K562 (cell line): ENCODE measurements at regions not wholly inside any gene's neighbourhood (a gene's known extent, or its start where the extent isn't known, plus 50 kb on each side); places are given as distances from the start of the nearest gene placed in this dataset.

ENCODE experiments used
- CEBPG ChIP-seq, 3 experiments: fragments of 200-800 bp in 1 of 3; sonication (Bioruptor generic) in 1 of 3; sonication (generic) in 1 of 3; formaldehyde crosslinking in 1 of 3; IDR thresholded peaks in 2 of 3; conservative IDR thresholded peaks in 1 of 3; 2 replicates each; pipeline versions ENCODE4 v1.6.1 to v1.8.0; 2016 to 2022; ENCODE audit warnings: missing compliant biosample characterization in 2 of 3, missing genetic modification characterization in 2 of 3, mild to moderate bottlenecking in 1 of 3, missing genetic modification reagents in 1 of 3
- CTCFL ChIP-seq: IDR thresholded peaks from 2 replicates; pipeline ENCODE4 v1.6.1; 2011; ENCODE audit warnings: borderline replicate concordance, low read depth, mild to moderate bottlenecking, moderate library complexity, low read length; ENCODE audit not compliant: insufficient read depth, poor library complexity, severe bottlenecking
- DDX20 ChIP-seq: fragments of 450-650 bp; IDR thresholded peaks from 2 replicates; pipeline ENCODE4 v1.6.1; 2016; ENCODE audit warnings: missing genetic modification characterization, low read depth, mild to moderate bottlenecking, missing compliant biosample characterization, moderate library complexity
- ELK1 ChIP-seq: sonication (generic); formaldehyde crosslinking; IDR thresholded peaks from 2 replicates; pipeline ENCODE4 v1.8.1; 2022; ENCODE audit warnings: missing genetic modification reagents
- ESRRA ChIP-seq: fragments of 450-650 bp; IDR thresholded peaks from 2 replicates; pipeline ENCODE4 v1.6.1; 2014; ENCODE audit warnings: low read depth, mild to moderate bottlenecking, moderate library complexity, borderline replicate concordance
- FOSL1 ChIP-seq: fragments of 200-800 bp; sonication (Bioruptor generic); conservative IDR thresholded peaks from 2 replicates; pipeline ENCODE4 v1.6.1; 2016; ENCODE audit warnings: missing genetic modification characterization, missing compliant biosample characterization
- HDGF ChIP-seq: fragments of 450-650 bp; IDR thresholded peaks from 2 replicates; pipeline ENCODE4 v1.6.1; 2016
- HES1 ChIP-seq: fragments of 450-650 bp; IDR thresholded peaks from 2 replicates; pipeline ENCODE4 v1.6.1; 2016; ENCODE audit warnings: low read depth, mild to moderate bottlenecking, moderate library complexity
- HIVEP1 ChIP-seq: fragments of 250-450 bp; sonication (Bioruptor Pico); IDR thresholded peaks from 2 replicates; pipeline ENCODE4 v1.4.0; 2020; ENCODE audit warnings: mild to moderate bottlenecking
- MYC ChIP-seq, 2 experiments: fragments of 250-450 bp in 1 of 2; sonication (Bioruptor Pico) in 1 of 2; IDR thresholded peaks; 2 replicates each; pipeline versions ENCODE4 v1.5.1 to v1.6.1; 2012 to 2021; ENCODE audit warnings: low read depth in 2 of 2, borderline replicate concordance in 1 of 2, improper control_type of control experiment in 1 of 2, low read length in 1 of 2, mild to moderate bottlenecking in 1 of 2, moderate library complexity in 1 of 2
- PML ChIP-seq: IDR thresholded peaks from 2 replicates; pipeline ENCODE4 v1.6.1; 2012; ENCODE audit warnings: low read length, inconsistent platforms
- RUNX1 ChIP-seq: sonication (generic); IDR thresholded peaks from 2 replicates; pipeline ENCODE4 v1.6.1; 2016; ENCODE audit warnings: antibody characterized with exemption, low read depth
- SNIP1 ChIP-seq: fragments of 450-650 bp; IDR thresholded peaks from 2 replicates; pipeline ENCODE4 v1.7.1; 2017; ENCODE audit warnings: low read depth, mild to moderate bottlenecking
- SPI1 ChIP-seq: IDR thresholded peaks from 2 replicates; pipeline ENCODE4 v1.6.1; 2011; ENCODE audit warnings: low read depth, low read length, control low read depth, borderline replicate concordance
- TAF9B ChIP-seq: fragments of 450-650 bp; IDR thresholded peaks from 2 replicates; pipeline ENCODE4 v1.6.1; 2018; ENCODE audit warnings: mild to moderate bottlenecking; ENCODE audit not compliant: partially characterized antibody
- TBP ChIP-seq: optimal IDR thresholded peaks from 2 replicates; pipeline ENCODE3; 2011; ENCODE audit warnings: low read depth, low read length, improper control_type of control experiment
- TSHZ1 ChIP-seq: fragments of 250-450 bp; sonication (Bioruptor Pico); IDR thresholded peaks from 2 replicates; pipeline ENCODE4 v1.4.0; 2020; ENCODE audit warnings: mild to moderate bottlenecking, moderate library complexity
- ZC3H4 ChIP-seq: sonication (generic); formaldehyde crosslinking; IDR thresholded peaks from 2 replicates; pipeline ENCODE4 v1.9.0; 2021; ENCODE audit warnings: missing genetic modification reagents, borderline replicate concordance
- ZNF696 ChIP-seq: fragments of 250-450 bp; sonication (Bioruptor Pico); conservative IDR thresholded peaks from 2 replicates; pipeline ENCODE4 v1.4.0; 2020; ENCODE audit warnings: mild to moderate bottlenecking, moderate library complexity

GRCh38 chr22:22976033-22976922 lies 88.7 kb downstream of the IGLL5 start (continued):
- TF ChIP-seq ELK1 (CRISPR knock-in tag) = 0 out of 2 replicates have a peak, but pooled peaks have one; percentile 42
- no peak for TF ChIP-seq PML
- peak; percentile 17; the same call in 1 of the 2 replicates for TF ChIP-seq CEBPG (CRISPR knock-in tag; IDR thresholded peaks at IDR 0.05)
- TF ChIP-seq CEBPG (tag; conservative IDR thresholded peaks at IDR 0.05 in 1 of 2, IDR thresholded peaks at IDR 0.05 in 1 of 2) = no peak
- no peak for TF ChIP-seq HES1
- 0 out of 2 replicates have a peak, but pooled peaks have one; percentile 14 for TF ChIP-seq RUNX1
- no peak for TF ChIP-seq MYC (IDR thresholded peaks at IDR 0.05; ENCODE audit: low read depth, low read length)
- no peak for TF ChIP-seq MYC (CRISPR knock-in tag; IDR thresholded peaks at IDR 0.05; ENCODE audit: borderline replicate concordance, low read depth)
- TF ChIP-seq DDX20 (tag) = no peak
- TF ChIP-seq ESRRA = no peak
- no peak for TF ChIP-seq HIVEP1 (CRISPR knock-in tag)
- no peak for TF ChIP-seq SNIP1
- peak; percentile 87; the same call in 1 of the 2 replicates for TF ChIP-seq ZC3H4
- no peak for TF ChIP-seq HDGF
- no peak for TF ChIP-seq FOSL1 (tag)
- TF ChIP-seq ZNF696 = no peak
- TF ChIP-seq TAF9B = no peak
- peak; percentile 65 for TF ChIP-seq CTCFL
- TF ChIP-seq SPI1 = no peak
- no peak for TF ChIP-seq TBP
- TF ChIP-seq TSHZ1 (CRISPR knock-in tag) = no peak
